ENCODE measurements at regions not wholly inside any gene's neighbourhood (a gene's known extent, or its start where the extent isn't known, plus 50 kb on each side); places are given as distances from the start of the nearest gene placed in this dataset.

GRCh38 chr1:67576474-67576873 lies 108.5 kb upstream of the GADD45A start:
- TF ChIP-seq, protein P1, sequence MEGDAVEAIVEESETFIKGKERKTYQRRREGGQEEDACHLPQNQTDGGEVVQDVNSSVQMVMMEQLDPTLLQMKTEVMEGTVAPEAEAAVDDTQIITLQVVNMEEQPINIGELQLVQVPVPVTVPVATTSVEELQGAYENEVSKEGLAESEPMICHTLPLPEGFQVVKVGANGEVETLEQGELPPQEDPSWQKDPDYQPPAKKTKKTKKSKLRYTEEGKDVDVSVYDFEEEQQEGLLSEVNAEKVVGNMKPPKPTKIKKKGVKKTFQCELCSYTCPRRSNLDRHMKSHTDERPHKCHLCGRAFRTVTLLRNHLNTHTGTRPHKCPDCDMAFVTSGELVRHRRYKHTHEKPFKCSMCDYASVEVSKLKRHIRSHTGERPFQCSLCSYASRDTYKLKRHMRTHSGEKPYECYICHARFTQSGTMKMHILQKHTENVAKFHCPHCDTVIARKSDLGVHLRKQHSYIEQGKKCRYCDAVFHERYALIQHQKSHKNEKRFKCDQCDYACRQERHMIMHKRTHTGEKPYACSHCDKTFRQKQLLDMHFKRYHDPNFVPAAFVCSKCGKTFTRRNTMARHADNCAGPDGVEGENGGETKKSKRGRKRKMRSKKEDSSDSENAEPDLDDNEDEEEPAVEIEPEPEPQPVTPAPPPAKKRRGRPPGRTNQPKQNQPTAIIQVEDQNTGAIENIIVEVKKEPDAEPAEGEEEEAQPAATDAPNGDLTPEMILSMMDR (IDR thresholded peaks at IDR 0.05): no peak
- no peak for TF ChIP-seq EZH2phosphoT487 (IDR thresholded peaks at IDR 0.05)
- TF ChIP-seq EZH2 (IDR thresholded peaks at IDR 0.05): no peak
